ENCODE measurements at regions not wholly inside any gene's neighbourhood (a gene's known extent, or its start where the extent isn't known, plus 50 kb on each side); places are given as distances from the start of the nearest gene placed in this dataset.

DNA sequence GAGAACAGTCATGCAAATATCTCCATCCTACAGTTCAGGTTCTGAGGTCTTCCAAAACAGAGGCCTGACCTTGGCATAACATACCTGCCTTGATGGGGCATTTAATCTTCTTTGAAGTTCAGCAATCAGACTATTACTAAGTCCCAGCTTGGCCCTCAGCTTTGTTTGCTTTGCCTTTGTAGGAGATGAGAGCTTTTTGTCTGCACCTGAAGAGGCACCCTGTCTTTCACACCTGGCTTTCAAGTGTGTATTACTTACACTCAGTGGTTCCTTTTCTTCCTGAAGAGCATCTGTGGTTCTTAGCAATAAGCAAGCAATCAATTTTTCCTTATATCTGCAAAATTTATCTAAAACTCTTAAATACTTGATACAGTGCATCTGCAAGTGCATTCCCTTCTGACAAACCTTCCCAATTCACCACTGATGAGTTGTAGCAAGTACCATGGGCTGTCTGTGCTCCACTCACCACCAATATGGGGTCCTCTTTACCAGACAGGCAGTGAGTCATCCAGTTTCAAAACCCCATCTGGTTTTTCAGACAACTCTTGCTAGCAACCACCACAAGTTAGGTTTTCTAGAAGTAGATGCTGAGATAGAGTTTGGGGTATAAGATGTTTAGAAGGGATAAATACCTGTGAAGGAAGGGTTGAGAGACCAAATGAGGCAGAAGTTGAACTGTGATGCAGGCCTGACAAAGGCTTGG, 100.2 kb downstream of the HINT1 start:
- Histone ChIP-seq H3K4me2 (ENCODE audit: low read length) (no peak overlapping the region), H2AFZ (ENCODE audit: low read length) (no peak overlapping the region), H3K27me3 (ENCODE audit: insufficient read depth, low read length) (no peaks in the 10 kb centered on the region), H3K9ac (ENCODE audit: low read length) (no peak overlapping the region), H3K79me2 (ENCODE audit: insufficient read depth, low read length) (no peaks in the 10 kb centered on the region), H3K4me1 (ENCODE audit: insufficient read depth, low read length, severe bottlenecking) (no peaks in the 10 kb centered on the region), H3K27ac (ENCODE audit: low read depth, low read length, poor library complexity, severe bottlenecking) (no peak overlapping the region), H3K9me2 (ENCODE audit: low read depth, low read length) (no peaks in the 10 kb centered on the region), H3F3A (ENCODE audit: insufficient read depth, low read length) (no peaks in the 10 kb centered on the region), H4K20me1 (ENCODE audit: insufficient read depth, low read length) (no peaks in the 10 kb centered on the region), H3K4me3 (ENCODE audit: low read depth, low read length, poor library complexity, severe bottlenecking) (no peak overlapping the region), H3K36me3 (ENCODE audit: insufficient read depth, low read length) (no peaks in the 10 kb centered on the region), H3K9me3 (ENCODE audit: low read length) (no peaks in the 10 kb centered on the region)
- TF ChIP-seq EZH2 (IDR thresholded peaks at IDR 0.05; ENCODE audit: borderline replicate concordance, low read length): no peak
- TF ChIP-seq, protein P1, sequence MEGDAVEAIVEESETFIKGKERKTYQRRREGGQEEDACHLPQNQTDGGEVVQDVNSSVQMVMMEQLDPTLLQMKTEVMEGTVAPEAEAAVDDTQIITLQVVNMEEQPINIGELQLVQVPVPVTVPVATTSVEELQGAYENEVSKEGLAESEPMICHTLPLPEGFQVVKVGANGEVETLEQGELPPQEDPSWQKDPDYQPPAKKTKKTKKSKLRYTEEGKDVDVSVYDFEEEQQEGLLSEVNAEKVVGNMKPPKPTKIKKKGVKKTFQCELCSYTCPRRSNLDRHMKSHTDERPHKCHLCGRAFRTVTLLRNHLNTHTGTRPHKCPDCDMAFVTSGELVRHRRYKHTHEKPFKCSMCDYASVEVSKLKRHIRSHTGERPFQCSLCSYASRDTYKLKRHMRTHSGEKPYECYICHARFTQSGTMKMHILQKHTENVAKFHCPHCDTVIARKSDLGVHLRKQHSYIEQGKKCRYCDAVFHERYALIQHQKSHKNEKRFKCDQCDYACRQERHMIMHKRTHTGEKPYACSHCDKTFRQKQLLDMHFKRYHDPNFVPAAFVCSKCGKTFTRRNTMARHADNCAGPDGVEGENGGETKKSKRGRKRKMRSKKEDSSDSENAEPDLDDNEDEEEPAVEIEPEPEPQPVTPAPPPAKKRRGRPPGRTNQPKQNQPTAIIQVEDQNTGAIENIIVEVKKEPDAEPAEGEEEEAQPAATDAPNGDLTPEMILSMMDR (IDR thresholded peaks at IDR 0.05; ENCODE audit: low read length): no peak

- no peaks in the 10 kb centered on the region for H4K20me1 ChIP-seq (ENCODE audit: insufficient read depth, low read length)
- no peak for TF ChIP-seq EZH2 (IDR thresholded peaks at IDR 0.05; ENCODE audit: borderline replicate concordance, low read length)
- TF ChIP-seq, protein P1 (IDR thresholded peaks at IDR 0.05; ENCODE audit: low read length): no peak
- H3K79me2 ChIP-seq (ENCODE audit: insufficient read depth, low read length): no peaks in the 10 kb centered on the region
- H3K9ac ChIP-seq (ENCODE audit: low read length): no peak overlapping the region
- H3K4me3 ChIP-seq (ENCODE audit: low read depth, low read length, poor library complexity, severe bottlenecking): no peak overlapping the region
- no peak overlapping the region for H3K27ac ChIP-seq (ENCODE audit: low read depth, low read length, poor library complexity, severe bottlenecking)
- H2AFZ ChIP-seq (ENCODE audit: low read length): no peak overlapping the region
- H3K27me3 ChIP-seq (ENCODE audit: insufficient read depth, low read length): no peaks in the 10 kb centered on the region
- no peak overlapping the region for H3K4me2 ChIP-seq (ENCODE audit: low read length)
- no peaks in the 10 kb centered on the region for H3K9me2 ChIP-seq (ENCODE audit: low read depth, low read length)
- H3F3A ChIP-seq (ENCODE audit: insufficient read depth, low read length): no peaks in the 10 kb centered on the region
- no peaks in the 10 kb centered on the region for H3K36me3 ChIP-seq (ENCODE audit: insufficient read depth, low read length)
- no peaks in the 10 kb centered on the region for H3K4me1 ChIP-seq (ENCODE audit: insufficient read depth, low read length, severe bottlenecking)
- H3K9me3 ChIP-seq (ENCODE audit: low read length): 0 out of 2 replicates have a peak, but pooled peaks cover 3% of the 10 kb centered on the region
Observed at GRCh38 chr5:131042021-131042789, 122.9 kb downstream of the HINT1 start.

DNA sequence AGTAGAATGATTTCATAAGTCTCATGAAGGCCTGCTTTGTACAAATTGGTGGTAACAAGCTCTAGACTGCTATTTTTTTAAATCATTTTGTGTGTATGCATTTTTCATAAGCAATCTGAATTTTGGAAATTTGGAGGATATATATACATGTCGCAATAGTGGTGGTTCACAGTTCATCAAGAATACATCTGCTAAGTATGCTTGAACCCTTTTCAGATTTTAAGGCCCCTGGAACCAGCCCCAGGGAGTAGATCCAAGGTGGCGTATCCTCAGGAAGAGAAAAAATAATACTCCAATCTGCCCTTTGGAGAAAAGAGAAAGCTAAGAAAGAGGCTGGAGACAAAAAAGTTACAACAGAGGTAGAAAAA, 141.6 kb downstream of the HINT1 start:
- no peaks in the 10 kb centered on the region for H3K4me1 ChIP-seq (ENCODE audit: insufficient read depth, low read length, severe bottlenecking)
- H3K4me2 ChIP-seq (ENCODE audit: low read length): no peak overlapping the region
- H3K36me3 ChIP-seq (ENCODE audit: insufficient read depth, low read length): no peaks in the 10 kb centered on the region
- H3K27ac ChIP-seq (ENCODE audit: low read depth, low read length, poor library complexity, severe bottlenecking): no peak overlapping the region
- no peaks in the 10 kb centered on the region for H3F3A ChIP-seq (ENCODE audit: insufficient read depth, low read length)
- H3K27me3 ChIP-seq (ENCODE audit: insufficient read depth, low read length): no peaks in the 10 kb centered on the region
- no peaks in the 10 kb centered on the region for H3K9me2 ChIP-seq (ENCODE audit: low read depth, low read length)
- no peaks in the 10 kb centered on the region for H3K9me3 ChIP-seq (ENCODE audit: low read length)
- TF ChIP-seq, protein P1 (IDR thresholded peaks at IDR 0.05; ENCODE audit: low read length): no peak
- no peak for TF ChIP-seq EZH2 (IDR thresholded peaks at IDR 0.05; ENCODE audit: borderline replicate concordance, low read length)
- no peak overlapping the region for H3K9ac ChIP-seq (ENCODE audit: low read length)
- H3K79me2 ChIP-seq (ENCODE audit: insufficient read depth, low read length): no peaks in the 10 kb centered on the region
- no peak overlapping the region for H2AFZ ChIP-seq (ENCODE audit: low read length)
- no peak overlapping the region for H3K4me3 ChIP-seq (ENCODE audit: low read depth, low read length, poor library complexity, severe bottlenecking)
- no peaks in the 10 kb centered on the region for H4K20me1 ChIP-seq (ENCODE audit: insufficient read depth, low read length)
